Parathyroid adenoma (tissue), 2 donors: ENCODE measurements at regions not wholly inside any gene's neighbourhood (a gene's known extent, or its start where the extent isn't known, plus 50 kb on each side); places are given as distances from the start of the nearest gene placed in this dataset.

Experiments
- H2AFZ ChIP-seq: fragments of 300-600 bp; sonication (generic); one replicate; pipeline ENCODE4 v1.7.0; 2017; ENCODE audit warnings: antibody characterized with exemption, mild to moderate bottlenecking
- H3K27ac ChIP-seq: fragments of 300-600 bp; sonication (generic); one replicate; pipeline ENCODE4 v1.7.0; 2017
- H3K27me3 ChIP-seq: fragments of 300-600 bp; sonication (generic); one replicate; pipeline ENCODE4 v1.7.0; 2017; ENCODE audit warnings: low read length; ENCODE audit not compliant: control insufficient read depth, insufficient read depth
- H3K36me3 ChIP-seq: fragments of 300-600 bp; sonication (generic); one replicate; pipeline ENCODE4 v1.7.0; 2017; ENCODE audit warnings: low read length; ENCODE audit not compliant: control insufficient read depth, insufficient read depth
- H3K4me1 ChIP-seq: fragments of 300-600 bp; sonication (generic); one replicate; pipeline ENCODE4 v1.7.0; 2017; ENCODE audit warnings: control low read depth
- H3K4me2 ChIP-seq: fragments of 300-600 bp; sonication (generic); one replicate; pipeline ENCODE4 v1.7.0; 2017; ENCODE audit warnings: low read length
- H3K4me3 ChIP-seq: fragments of 300-600 bp; sonication (generic); one replicate; pipeline ENCODE4 v1.7.0; 2017; ENCODE audit warnings: low read depth, low read length
- H3K79me2 ChIP-seq: fragments of 300-600 bp; sonication (generic); one replicate; pipeline ENCODE4 v1.7.0; 2017; ENCODE audit warnings: control low read depth
- H3K9ac ChIP-seq: fragments of 300-600 bp; sonication (generic); one replicate; pipeline ENCODE4 v1.7.0; 2017; ENCODE audit warnings: mild to moderate bottlenecking
- H3K9me3 ChIP-seq: fragments of 300-600 bp; sonication (generic); one replicate; pipeline ENCODE4 v1.7.0; 2017; ENCODE audit warnings: low read length; ENCODE audit not compliant: control insufficient read depth
- CTCF ChIP-seq: fragments of 300-600 bp; sonication (generic); IDR thresholded peaks from one replicate; pipeline ENCODE4 v1.7.0; 2017; ENCODE audit warnings: antibody characterized with exemption, mild to moderate bottlenecking
- donor health status: primary hyperparathyroidism.

DNA sequence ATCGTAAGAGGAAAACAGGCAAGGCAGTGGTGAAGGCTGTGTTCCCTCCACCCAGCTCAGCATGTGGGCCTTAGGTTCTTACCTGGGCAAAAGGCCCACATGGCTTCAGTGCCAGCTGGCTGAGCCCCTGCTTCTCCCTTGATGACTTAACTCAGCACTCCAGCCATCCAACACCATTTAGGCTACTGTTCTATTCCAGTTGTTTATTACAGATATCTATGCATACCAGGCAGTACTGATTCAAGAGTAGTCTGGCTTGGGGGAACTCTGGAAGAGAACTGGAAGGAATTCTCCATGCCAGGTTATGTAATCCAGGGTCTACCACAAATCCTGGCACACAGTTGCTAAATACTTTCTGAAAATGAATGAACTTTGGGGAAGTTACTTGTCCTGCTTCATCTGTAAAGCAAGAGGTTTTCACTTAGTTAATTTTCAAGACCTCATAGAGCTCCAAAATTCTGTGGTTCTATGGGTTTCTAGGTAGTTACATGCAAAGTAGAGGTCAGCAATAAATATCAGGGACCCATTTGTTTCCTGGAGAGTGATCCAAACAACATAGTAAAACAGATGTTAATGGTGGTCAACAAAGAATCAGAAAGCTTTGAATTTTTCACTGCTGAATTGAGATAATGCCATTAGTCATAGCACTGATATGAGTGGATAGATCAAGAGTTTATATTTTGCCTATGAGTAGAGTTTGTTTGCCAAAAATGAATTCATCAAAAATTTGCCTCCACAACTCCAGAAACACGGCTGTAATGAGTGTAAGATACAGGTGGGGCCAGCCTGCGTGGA, 88.2 kb upstream of the OSMR start:
- H3K4me3 ChIP-seq: no peak overlapping the region
- H3K4me1 ChIP-seq: no peaks in the 10 kb centered on the region

DNA sequence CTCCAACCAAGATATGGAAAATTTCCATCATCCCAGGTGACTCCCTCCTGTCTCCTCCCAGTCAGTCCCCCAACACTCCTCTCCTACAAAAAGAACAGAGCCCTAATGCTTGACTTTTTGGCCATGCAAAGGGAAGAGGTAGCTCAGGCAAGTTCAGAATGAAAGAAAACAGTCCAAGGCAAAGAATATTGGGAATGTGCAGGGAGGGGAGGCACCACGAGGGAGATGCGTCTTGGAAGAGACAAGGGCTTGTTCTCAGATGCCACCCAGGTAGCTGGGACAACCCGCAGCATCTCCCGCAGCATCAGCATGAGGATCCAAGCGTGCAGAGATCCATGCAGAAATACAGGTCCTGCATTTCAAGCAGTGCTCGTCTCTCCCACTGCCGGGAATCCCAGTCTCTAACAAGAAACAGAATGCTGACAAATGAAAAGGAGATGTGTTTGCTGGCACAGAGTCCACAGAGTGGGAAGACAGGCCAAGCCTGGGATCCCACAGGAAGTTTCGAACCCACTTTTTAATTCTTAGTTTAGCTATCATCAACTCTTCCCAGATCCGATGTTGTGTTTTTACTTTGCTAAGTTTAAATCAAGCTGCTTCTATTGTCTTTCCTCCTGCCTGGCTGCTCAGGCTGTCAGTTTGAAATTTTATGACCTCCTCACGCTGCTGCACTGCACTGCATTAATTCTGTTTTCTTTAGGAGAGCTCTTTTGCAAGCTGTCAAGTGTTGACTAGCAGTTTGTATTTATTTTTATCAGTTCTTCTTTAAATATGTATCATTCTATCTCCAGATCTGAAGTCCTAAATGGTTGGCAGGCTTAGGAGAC, 86.8 kb upstream of the OSMR start:
- TF ChIP-seq CTCF: no peak
- H2AFZ ChIP-seq: no peak overlapping the region
- H3K4me3 ChIP-seq: no peak overlapping the region
- no peaks in the 10 kb centered on the region for H3K79me2 ChIP-seq
- no peaks in the 10 kb centered on the region for H3K4me1 ChIP-seq
- H3K36me3 ChIP-seq: no peaks in the 10 kb centered on the region
- H3K27me3 ChIP-seq: no peaks in the 10 kb centered on the region
- no peak overlapping the region for H3K27ac ChIP-seq
- no peak overlapping the region for H3K9ac ChIP-seq
- H3K9me3 ChIP-seq: no peaks in the 10 kb centered on the region
- no peak overlapping the region for H3K4me2 ChIP-seq

More for the DNA sequence above, 88.2 kb upstream of the OSMR start:
- Histone ChIP-seq H3K27ac (no peak overlapping the region), H3K27me3 (no peaks in the 10 kb centered on the region), H3K36me3 (no peaks in the 10 kb centered on the region), H2AFZ (no peak overlapping the region), H3K9me3 (no peaks in the 10 kb centered on the region), H3K4me2 (no peak overlapping the region), H3K9ac (no peak overlapping the region), H3K79me2 (no peaks in the 10 kb centered on the region)
- TF ChIP-seq CTCF: no peak

DNA sequence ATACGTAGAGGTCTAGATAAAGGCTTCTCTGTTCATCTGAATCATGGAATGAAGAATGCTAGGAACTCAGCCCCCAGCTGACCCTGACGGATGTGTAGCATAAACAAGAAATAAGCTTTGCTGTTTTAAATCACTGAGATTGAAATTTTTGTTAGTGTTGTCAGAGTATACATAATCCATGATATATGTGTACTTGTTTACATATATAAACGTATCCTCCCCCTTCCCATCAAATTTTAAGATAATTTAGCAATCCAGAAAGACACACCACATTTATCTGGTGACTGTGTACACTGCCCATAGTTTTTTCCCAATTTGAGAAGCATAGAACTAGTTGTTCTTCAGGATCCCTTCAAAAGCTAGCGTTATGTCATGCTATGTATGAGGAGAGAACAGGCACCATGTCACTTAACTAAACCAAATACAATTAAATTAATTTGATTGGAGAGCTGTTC, 80.8 kb upstream of the OSMR start:
- Histone ChIP-seq H3K4me2 (no peak overlapping the region), H2AFZ (no peak overlapping the region), H3K36me3 (no peaks in the 10 kb centered on the region), H3K4me3 (no peak overlapping the region), H3K9me3 (no peaks in the 10 kb centered on the region), H3K9ac (no peak overlapping the region), H3K27ac (no peak overlapping the region), H3K79me2 (no peaks in the 10 kb centered on the region), H3K4me1 (no peaks in the 10 kb centered on the region), H3K27me3 (no peaks in the 10 kb centered on the region)
- no peak for TF ChIP-seq CTCF

GRCh38 chr5:38765399-38765861, 80.4 kb upstream of the OSMR start:
- no peak overlapping the region for H3K9ac ChIP-seq
- H3K79me2 ChIP-seq: no peaks in the 10 kb centered on the region
- H3K27ac ChIP-seq: no peak overlapping the region
- no peak overlapping the region for H2AFZ ChIP-seq
- no peak for TF ChIP-seq CTCF
- no peaks in the 10 kb centered on the region for H3K9me3 ChIP-seq
- no peaks in the 10 kb centered on the region for H3K36me3 ChIP-seq
- H3K4me2 ChIP-seq: no peak overlapping the region
- H3K4me1 ChIP-seq: no peaks in the 10 kb centered on the region
- no peaks in the 10 kb centered on the region for H3K27me3 ChIP-seq
- H3K4me3 ChIP-seq: no peak overlapping the region
